ENCODE measurements at regions not wholly inside any gene's neighbourhood (a gene's known extent, or its start where the extent isn't known, plus 50 kb on each side); places are given as distances from the start of the nearest gene placed in this dataset.

- Histone ChIP-seq H3K9me3 (no peaks in the 10 kb centered on the region), H3K27me3 (no peaks in the 10 kb centered on the region), H3K4me1 (ENCODE audit: insufficient read depth) (no peaks in the 10 kb centered on the region), H3K27ac (no peak overlapping the region), H3K4me3 (no peak overlapping the region), H3K36me3 (no peaks in the 10 kb centered on the region)
- TF ChIP-seq EP300 (IDR thresholded peaks at IDR 0.05) = no peak
- TF ChIP-seq CTCF (IDR thresholded peaks at IDR 0.05) = no peak
- no peak for TF ChIP-seq POLR2A (IDR thresholded peaks at IDR 0.05)
- 20 to 54% (median 42%) methylated on average over 2 of the region's 2 CpGs for WGBS, 3 donors
- DNase-seq = no peak
- intact Hi-C loops (cut with DNase I) = no loop called here
These were observed 102.2 kb upstream of the VIPR2 start for GRCh38 chr7:159246702-159247480.

- no peak overlapping the region for H3K27ac ChIP-seq
- 92 to 94% (median 92%) methylated on average over 4 of the region's 4 CpGs for WGBS, 3 donors
- intact Hi-C loops (cut with DNase I) = no loop called here
- H3K9me3 ChIP-seq = no peaks in the 10 kb centered on the region
- no peaks in the 10 kb centered on the region for H3K36me3 ChIP-seq
- H3K27me3 ChIP-seq = no peaks in the 10 kb centered on the region
- TF ChIP-seq POLR2A (IDR thresholded peaks at IDR 0.05) (no peak), EP300 (IDR thresholded peaks at IDR 0.05) (no peak), CTCF (IDR thresholded peaks at IDR 0.05) (no peak)
- no peaks in the 10 kb centered on the region for H3K4me1 ChIP-seq (ENCODE audit: insufficient read depth)
- no peak for DNase-seq
- H3K4me3 ChIP-seq = no peak overlapping the region
These were observed 96.3 kb upstream of the VIPR2 start for GRCh38 chr7:159240962-159241361.

GRCh38 chr7:159239028-159239427 lies 94.4 kb upstream of the VIPR2 start:
- Histone ChIP-seq H3K27ac (no peak overlapping the region), H3K4me3 (no peak overlapping the region), H3K27me3 (no peaks in the 10 kb centered on the region), H3K4me1 (ENCODE audit: insufficient read depth) (no peaks in the 10 kb centered on the region), H3K9me3 (no peaks in the 10 kb centered on the region), H3K36me3 (no peaks in the 10 kb centered on the region)
- no peak for DNase-seq
- no peak for TF ChIP-seq POLR2A (IDR thresholded peaks at IDR 0.05)
- TF ChIP-seq EP300 (IDR thresholded peaks at IDR 0.05) = no peak
- no peak for TF ChIP-seq CTCF (IDR thresholded peaks at IDR 0.05)
- intact Hi-C loops (cut with DNase I) = no loop called here

- no peak overlapping the region for H3K4me3 ChIP-seq
- intact Hi-C loops (cut with DNase I) = no loop called here
- H3K9me3 ChIP-seq = no peaks in the 10 kb centered on the region
- no peak overlapping the region for H3K27ac ChIP-seq
- H3K36me3 ChIP-seq = no peaks in the 10 kb centered on the region
- WGBS, 3 donors = 15 to 26% (median 16%) methylated on average over 1 of the region's 1 CpG
- no peak for DNase-seq
- TF ChIP-seq CTCF (IDR thresholded peaks at IDR 0.05) (no peak), POLR2A (IDR thresholded peaks at IDR 0.05) (no peak)
- H3K27me3 ChIP-seq = no peaks in the 10 kb centered on the region
- H3K4me1 ChIP-seq (ENCODE audit: insufficient read depth) = no peaks in the 10 kb centered on the region
These were observed 93.9 kb upstream of the VIPR2 start for GRCh38 chr7:159238541-159238940.

Data from ovary (tissue), 7 donors.